ENCODE measurements at regions not wholly inside any gene's neighbourhood (a gene's known extent, or its start where the extent isn't known, plus 50 kb on each side); places are given as distances from the start of the nearest gene placed in this dataset.

DNA sequence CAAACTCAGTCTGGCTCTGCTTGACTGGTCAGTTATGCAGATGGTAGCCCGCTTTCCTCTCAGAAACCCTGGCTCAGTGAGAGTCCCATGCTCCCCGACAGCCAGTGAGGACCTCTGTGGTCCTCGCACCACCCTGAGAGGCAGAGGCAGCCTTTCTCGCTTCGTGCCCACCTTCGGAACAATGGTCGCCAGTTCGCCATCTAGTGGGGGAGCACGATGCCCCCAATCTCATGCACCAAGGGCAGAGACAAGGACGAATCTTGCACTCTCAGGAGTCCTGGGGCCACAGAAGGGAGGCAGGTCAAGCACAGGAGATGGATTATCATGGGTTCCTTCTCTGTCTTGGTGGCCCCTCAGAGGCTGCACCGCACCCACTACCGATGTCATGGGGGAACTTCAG, 75.2 kb downstream of the RHCG start:
- DNase-seq (ENCODE audit: low read depth), result no peak

DNA sequence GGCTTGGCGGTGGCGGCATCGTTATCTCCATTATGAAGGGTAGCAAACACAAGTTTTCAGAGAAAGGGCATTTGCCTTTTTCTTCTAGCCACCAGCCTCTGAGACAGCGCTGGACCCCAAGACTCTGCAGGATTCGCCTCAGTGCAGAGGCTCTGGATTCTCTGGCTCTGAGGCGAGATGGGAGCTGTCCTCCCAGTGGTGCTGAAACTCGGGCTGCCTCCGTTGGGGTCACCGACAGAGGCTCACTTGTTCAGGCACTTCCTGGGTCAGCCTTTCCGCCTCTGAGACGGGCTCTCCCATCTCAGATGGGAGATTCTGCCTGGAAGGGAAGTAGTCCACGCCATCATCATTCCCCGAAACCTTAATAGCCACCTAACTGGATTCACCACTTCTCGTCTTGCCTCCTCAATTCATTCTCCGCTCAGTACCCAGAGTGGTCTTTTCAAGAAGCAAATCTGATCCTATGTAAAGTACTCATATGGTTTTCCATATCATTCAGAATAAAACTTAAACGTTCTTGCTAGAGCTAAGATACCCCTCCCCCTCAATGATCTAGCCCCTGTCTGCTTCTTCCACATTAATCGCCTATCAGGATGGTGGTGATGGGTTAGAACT, 76.9 kb downstream of the RHCG start:
- DNase-seq (ENCODE audit: low read depth), result no peak

DNA sequence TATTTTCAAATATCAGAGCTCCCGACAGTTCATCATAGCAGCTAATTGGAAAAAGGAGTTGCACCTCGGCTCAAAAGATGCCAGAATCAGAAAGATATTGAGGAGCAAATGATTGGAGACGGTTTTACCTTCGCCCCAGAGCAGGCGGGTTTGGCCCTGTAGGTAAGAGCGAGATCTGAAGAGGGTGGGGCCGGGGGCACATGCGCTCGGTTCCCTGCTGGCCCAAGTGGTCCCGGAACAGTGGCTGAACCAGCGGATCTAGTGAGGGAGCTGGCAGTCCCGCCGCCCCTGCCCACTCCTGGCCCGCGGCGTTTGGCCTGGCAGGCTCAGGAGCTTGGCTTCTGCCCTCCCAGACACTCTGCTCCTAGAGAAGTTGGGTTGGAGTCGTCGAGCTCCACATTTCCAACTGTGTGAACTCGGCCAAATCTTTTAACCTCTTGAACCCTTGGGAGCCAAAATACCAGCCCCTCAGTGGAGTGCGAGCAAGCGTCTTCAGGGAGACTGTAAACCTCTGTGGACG, 79.1 kb downstream of the RHCG start:
- no peak for DNase-seq (ENCODE audit: low read depth)

DNA sequence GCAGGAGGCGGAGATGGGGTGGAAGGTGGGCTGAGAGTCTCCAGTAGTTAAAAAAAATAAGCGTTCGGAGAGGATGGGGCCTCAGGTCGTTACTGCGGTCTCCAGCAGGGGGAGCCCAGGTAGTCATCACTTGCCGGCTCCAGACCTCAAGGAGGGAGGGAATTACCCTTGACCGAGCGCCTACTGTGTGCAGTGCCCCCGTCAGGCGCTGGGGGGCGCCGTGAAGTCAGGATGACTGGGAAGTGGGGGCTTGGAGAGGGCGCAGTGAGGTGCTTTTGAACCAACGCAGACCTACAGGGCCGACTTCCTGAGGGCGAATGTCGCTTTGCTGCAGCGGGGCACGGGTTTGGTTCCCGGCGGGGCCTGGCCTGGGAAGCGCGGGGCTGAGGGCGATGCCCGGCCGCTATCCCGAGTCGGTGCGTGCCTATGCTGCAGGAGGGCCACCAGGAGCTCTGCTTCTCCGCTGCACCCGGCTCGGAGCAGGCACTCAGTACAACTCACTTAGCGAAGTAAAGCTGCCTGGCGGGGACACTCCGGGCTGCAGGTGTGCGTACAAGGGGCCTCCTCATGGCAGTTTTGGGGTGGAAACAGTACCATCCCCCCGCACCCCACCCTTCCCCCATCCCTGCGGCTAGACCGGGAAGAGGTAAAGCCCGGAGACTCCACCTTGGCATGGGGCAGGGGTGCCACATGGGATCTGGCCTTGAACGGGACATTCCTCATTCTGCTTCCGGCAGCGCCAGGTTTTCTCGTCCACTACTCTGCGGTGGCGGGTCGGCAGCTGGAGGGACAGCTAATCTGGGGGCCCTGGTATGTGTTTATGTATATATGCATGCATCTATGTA, 79.8 kb downstream of the RHCG start:
- peak; percentile 33 for DNase-seq (ENCODE audit: low read depth)

DNA sequence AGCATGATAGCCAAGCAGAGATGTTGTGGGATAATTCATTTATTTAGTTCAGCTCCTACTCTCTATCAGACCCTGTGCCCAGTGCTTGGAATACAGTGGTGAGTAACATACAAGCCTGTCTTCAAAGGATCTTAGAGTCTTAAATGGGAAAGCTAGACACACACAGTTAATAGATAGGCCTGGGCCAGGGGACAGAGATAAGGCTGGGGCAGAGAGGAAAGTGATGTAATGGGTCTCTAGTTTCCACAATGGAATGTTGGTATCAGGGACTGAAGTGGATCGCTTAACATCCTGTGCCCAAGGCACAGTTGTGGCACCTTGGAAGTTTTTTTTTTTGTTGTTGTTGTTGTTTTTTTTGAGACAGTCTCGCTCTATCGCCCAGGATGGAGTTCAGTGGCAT, 79.9 kb upstream of the POLG start:
- no peak for DNase-seq (ENCODE audit: low read depth)

DNA sequence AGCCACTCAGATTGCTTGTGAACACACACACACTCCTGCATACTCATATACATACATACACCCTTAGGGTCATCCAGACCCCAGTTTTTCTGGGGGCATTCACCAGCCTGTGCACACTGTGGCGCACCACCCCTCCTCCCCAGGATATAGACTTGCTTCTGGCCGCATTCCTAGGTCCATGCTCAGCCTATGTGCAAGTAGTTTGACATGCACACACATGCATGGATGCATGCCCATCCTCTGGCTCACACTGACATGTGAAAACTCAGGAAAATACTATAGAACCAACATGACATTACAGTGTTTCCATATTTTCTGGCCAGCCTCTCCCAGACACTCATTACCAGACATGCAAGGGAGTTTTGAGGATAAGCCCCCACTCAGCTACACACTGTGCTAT, 79.3 kb upstream of the POLG start:
- no peak for DNase-seq (ENCODE audit: low read depth)

DNA sequence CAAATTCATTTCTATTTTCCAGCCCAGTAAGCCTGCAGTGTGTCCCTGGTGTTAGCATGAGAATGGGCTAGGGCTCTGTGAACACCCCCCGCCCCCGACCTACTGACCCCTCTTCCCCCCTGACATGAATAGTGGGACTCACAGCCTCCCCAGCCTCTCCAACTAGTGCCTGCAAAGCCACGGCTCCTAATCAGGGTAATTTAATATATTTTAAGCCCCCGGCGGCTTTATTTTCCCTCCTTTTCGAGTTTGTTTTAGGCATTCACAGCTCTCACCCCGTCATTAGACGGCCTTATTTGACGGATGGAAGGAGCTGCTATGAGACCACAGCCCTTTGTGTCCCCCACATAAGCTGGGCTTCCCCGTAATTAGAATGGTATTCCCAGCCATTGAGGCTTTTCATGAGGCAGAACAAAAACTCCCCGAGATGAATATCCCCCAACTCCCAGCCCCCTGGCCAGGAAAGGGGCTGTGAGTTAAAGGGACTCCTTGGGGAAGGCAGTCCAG, 78.3 kb upstream of the POLG start:
- DNase-seq (ENCODE audit: low read depth), result no peak

DNA sequence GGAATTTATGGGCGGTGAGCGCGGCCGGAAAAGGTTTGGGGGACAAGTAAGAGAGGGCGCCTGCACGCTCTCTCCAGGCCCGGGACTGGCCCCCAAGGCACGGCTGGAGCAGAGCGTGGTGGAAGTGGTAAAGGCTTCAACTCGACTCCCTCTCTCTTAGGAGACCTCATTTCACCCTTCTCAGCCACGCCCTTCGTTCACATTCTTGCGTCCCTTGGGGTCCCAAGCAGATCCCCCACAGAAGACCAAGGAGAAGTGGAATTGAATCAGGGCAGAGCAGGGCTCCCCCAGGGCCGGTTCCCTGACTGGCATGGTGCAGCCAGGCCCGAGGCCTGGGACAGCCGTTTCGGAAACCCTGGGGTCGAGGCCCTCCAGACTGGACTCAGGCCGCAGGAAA, 75.4 kb upstream of the POLG start:
- DNase-seq (ENCODE audit: low read depth), result no peak

DNA sequence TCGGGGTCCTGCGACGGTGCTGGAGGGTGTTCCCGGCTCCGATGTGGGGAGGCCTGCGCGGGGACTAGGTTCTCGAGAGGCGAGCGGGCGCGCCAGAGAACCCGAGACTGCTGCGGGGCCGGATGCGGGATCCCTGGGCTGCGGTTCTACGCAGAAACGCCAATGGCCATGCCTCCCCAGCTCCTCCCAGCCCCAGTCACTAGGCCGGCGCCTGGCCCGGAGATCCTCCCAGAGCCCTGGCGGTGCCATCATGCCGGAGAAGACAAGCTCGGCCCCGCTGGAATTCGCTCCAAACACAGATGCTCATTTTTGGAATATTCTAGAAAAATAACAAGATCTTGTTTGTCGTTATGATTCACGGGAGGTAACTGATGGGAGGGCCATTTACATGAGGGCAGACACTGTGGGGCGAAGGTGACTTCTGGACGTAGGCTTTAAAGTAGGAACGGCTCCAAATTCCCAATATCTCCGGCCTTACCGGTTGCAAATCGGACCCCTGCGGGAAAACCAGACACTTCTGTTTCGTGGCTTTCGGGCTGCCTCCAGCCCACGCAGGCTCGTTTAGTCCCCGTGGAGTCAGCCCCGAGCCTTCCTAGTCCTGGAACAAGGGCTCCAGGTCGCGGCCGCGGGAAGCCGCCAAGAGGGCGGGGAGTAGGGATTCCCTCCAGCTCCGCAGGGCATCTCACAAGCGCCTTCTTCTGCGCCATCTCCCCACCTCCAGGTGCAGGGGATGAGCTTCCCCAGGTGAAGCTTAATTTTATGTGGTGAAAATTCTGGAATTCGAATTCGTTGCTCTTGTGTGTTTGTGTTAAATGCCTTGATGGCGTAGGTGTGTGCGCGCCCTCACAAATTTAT, 74.8 kb upstream of the POLG start:
- no peak for DNase-seq (ENCODE audit: low read depth)

DNA sequence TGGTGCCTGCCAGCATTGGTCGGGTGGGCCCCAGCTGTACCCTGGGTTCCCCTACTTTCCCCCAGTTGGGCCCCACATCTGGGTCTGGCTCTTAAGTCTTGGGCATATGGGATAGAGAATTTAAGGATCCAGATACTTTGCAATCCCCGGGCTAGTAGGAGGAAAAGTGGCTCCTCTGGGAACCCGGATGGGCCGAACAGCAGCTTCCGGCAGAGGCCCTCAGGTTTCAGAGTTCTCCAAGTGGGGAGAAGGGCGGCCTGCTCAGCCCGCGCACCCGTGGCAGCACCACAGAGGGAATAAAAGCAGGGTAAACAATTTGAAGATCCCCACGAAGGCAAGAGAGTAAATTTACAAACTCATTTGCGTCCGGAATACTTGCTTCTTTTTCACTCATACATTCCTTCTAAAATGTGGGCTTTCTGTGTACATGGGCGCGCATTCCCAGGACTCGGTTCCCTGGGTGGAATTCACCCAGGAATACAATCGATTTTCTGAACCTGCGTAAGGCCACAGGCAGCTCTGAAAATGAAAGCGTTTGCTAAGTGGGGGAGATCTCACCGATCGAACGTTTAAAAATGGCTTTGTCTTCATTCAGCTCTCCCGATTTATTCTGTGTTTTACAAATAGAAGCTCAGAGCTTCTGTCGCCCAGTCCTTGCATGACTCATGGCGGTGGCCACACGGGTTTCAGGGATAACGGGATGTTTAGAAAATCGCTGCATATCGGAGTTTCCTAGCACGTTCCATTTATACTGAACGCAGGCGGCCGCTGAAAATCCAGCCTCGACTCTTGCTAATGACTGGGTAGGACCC, 74.0 kb upstream of the POLG start:
- no peak for DNase-seq (ENCODE audit: low read depth)

DNA sequence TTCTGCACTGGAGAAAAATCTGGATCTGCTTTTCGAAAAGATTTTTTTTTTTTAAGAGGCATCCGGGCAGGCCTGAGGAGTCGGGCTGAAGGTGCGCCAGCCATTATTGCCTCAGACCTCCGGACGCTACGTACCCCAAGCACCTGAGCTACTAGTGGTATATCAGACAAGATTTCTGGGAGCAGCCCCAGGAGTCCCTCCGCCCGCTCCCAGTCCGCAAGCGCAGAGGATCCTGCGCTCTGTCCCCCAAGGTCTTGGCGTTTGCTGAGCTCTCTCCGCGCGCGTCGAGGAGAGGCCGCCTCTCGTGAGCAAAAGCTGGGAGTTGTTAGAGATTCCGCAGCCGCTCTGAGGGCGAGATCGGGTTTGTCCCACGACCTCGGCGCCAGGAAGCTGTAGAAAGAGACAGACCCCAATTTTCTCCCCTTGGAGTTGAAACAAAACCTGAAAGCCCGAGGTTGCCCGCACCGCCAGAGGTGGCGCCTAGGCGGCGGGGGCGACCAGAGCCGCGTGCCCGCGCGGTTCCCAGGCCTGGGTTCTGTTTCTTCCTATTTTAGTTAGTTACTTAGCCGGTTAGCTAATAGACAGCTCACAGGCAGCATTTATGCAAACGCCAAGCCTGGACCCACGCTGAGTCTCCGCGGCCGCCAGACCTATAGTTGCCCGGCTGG, 72.5 kb upstream of the POLG start:
- DNase-seq (ENCODE audit: low read depth), result no peak

DNA sequence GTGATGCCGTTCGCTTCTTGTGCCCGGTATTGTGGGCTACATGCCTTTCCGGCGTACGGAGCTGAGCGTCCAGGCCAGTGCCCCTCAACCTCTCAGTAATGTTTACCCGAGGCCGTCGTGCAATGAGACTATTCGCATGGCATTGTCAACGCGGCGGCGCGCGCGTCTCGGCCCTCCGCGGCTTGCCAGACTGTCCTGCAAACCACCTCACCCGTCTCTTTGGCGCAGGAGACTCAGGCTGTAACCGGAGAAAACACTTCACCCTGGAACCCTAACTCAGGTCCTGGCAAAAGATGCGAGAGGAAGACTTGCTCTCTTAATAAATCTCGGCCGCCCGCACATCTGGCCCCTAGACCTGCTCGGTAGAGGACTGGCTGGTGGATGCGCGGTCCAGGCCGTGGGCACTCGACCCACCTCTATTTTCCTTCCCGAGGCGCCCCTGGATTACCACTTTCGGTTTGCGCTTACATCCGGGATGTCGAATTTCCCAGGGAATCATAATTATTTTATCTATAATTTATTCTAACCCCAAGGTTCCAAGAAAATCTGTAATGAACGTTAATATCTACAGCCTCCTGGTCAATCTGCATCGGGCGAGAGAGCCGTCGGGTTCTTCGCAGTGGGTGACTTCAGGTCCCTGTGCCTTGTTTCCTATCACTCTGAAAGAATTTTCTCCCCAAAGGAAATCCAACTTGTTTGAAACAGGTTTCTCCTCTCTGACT, 71.8 kb upstream of the POLG start:
- no peak for DNase-seq (ENCODE audit: low read depth)

DNA sequence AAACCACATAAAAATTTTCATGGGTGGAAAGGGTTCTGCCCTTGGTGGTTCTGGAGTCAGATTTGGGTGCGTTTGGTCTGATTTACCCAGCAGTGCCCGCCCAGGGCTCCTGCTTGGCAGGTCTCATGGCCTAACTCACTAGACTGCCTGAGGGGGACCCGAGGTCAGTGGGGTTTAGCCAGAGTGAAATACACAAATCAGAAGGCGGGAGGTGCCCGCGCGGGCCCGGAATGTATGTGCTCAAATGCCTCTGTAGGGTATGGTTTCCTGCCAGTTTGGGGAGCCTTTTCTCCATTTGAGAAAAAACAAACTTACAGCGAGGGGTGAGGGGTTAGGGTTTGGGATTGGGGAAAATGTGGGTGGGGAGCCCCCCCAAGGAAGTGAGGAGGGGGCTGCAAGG, 70.9 kb upstream of the POLG start:
- no peak for DNase-seq (ENCODE audit: low read depth)

DNA sequence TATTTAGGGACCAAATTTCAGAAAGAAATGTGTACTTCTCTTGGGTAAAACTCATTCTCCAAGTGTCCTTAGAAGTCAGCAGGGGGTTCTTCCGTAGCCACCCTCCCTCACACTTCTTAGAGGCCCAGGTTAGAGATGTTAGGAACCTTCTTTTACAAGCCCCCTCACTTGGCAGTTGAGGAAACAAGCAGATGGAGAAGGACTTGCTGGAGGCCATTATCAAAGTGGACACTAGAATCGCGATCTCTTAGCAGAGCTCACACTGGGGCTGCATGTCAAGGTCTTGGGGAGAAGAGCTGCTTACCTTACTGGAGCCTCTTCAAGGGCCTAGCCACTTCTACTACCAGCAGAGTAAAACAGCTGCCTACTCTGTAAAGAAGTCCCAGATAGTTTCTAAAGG, 69.4 kb upstream of the POLG start:
- no peak for DNase-seq (ENCODE audit: low read depth)

DNA sequence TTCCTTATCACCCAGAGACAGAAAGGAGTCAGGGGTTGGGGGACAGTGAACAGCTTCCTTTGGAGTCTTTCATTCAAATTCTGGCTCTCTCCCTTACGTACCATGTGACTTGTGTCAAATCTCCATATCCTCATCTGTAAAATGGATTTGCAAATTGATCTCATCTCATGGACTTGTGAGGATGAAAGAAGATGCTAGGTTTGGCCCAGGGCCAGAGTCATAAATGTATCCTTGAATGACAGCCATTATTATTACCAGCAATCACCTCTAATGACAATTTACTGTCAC, 67.8 kb upstream of the POLG start:
- no peak for DNase-seq (ENCODE audit: low read depth)

DNA sequence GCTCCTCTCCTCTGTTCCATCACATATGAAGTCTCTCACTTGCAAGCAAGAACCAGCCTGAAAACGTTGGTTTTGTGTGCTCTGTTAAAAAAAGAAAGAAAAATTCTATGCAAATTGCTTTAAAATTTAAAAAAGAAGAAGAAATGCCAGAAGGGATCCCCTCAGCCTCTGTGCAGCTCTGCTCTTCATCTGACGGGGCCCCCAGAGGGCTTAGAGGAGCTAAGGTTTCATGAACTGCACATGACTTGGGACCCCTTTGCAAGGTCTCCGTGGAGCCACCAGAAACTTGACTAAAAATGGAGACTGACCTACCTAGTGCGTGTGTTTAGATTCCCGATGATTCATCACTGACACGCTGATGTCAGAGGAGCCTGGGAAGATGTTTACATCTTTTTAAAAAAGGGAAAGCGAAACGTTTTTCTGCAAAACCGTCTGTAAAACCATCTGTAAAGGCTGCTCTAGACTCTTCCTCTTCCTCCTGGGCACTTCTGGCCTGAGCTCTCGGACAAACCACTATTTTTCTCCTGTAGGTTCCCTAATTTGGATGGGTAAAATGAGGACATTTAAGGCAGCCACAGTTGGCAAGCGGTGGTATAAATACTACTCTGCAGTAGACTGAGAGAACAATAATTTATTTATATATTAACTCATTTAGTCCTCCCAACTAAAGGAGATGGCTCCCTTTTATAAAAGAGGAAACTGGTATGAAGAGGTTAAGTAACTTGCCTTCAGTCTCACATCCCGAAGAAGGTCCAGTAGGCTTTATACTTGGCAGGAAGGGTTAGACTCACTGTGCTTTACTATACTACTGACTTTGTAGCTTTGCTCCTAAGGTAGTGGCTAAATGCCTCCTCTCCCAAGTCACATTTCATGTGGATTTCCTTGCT, 67.2 kb upstream of the POLG start:
- DNase-seq (ENCODE audit: low read depth), result no peak

DNA sequence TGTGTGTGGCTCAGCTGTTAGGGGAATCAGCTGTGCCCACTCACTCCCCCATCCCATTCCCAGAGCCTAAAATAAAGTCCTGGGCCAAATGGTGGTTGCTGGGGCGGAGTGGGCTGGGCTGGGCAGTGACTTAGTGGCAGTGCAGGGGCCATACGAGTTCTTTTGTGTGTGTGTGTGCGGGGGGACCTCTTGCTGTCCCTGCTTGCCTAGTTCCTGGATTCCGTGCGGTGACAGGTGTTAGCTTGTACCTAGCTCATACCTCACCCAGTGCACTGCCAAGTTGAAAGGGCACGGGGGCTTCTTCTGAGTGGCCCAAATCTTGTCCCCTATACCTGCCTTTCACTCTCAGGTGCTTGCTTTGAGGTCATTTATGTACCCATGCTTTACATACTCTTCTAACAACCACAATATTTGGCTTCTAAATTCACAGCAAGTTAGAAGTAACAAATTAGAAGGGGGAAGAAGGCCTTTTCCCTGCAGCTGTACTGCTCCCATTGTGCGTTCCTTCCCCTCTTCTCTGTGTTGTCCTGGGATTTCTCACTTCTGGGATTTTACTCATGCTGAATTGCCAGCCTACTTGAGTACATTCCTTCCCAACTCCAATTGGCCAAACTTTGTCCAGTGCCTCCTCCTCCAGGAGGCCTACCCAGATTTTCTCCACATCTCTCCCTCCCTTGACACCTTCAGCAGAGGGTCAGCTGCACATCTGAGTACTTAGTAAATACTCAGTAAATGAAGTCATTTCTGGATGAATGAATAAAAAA, 66.3 kb upstream of the POLG start:
- DNase-seq (ENCODE audit: low read depth), result no peak

DNA sequence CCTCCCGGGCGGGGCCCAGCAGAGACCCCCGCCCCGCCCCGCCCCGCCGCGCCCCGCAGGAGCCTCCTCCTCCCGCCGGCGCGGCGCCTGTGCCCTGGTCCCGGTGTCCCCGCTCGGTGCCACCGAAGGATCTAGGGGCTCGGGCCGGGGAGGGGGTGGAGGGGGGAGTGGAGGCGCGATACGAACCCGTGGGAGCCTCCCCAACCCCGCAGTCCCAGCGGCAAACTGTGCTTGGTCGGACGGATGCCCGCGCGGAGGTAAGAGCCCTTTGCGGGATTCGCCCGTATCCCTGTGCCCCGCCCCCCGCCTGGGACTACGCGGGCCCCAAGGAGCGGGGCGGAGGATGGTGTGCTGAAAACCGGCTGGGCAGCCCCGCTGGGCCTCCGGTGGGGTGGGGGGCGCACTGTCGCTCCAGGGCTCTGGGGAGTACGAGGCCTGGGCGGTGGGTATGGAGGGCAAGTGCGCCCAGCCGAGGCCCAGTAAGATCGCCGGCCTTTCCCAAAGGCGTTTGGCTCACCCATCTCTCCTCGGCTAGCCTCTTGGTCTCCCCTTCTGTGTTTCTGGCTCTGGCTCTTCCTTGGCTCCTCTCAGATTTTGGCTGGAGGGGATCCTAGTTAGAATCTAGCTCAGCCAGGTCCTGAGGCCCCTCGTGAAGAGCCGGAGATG, 65.6 kb upstream of the POLG start:
- no peak for DNase-seq (ENCODE audit: low read depth)

All from T follicular helper cell (primary cell).